K562 (cell line): ENCODE measurements at regions not wholly inside any gene's neighbourhood (a gene's known extent, or its start where the extent isn't known, plus 50 kb on each side); places are given as distances from the start of the nearest gene placed in this dataset.

Experiments used
- CBX5 ChIP-seq: IDR thresholded peaks from 2 replicates; pipeline ENCODE4 v1.6.1; 2014; ENCODE audit warnings: low read depth, borderline replicate concordance
- CTCF ChIP-seq, 3 experiments: IDR thresholded peaks in 2 of 3; conservative IDR thresholded peaks in 1 of 3; 2 replicates each; pipeline ENCODE4 v1.5.1; 2011 to 2012; ENCODE audit warnings: low read length in 3 of 3, mild to moderate bottlenecking in 3 of 3, control low read depth in 2 of 3, improper control_type of control experiment in 1 of 3, inconsistent platforms in 1 of 3, low read depth in 1 of 3, mixed read lengths in 1 of 3, moderate library complexity in 1 of 3; ENCODE audit not compliant: insufficient read depth in 2 of 3
- DPF2 ChIP-seq: fragments of 450-650 bp; IDR thresholded peaks from 2 replicates; pipeline ENCODE4 v1.6.1; 2016
- FOSL1 ChIP-seq: fragments of 200-800 bp; sonication (Bioruptor generic); conservative IDR thresholded peaks from 2 replicates; pipeline ENCODE4 v1.6.1; 2016; ENCODE audit warnings: missing genetic modification characterization, missing compliant biosample characterization
- FOXJ3 ChIP-seq: sonication (generic); formaldehyde crosslinking; IDR thresholded peaks from 2 replicates; pipeline ENCODE4 v1.4.0; 2020; ENCODE audit warnings: mild to moderate bottlenecking, missing genetic modification reagents
- FOXK2 ChIP-seq, 2 experiments: fragments of 450-650 bp; IDR thresholded peaks in 1 of 2; conservative IDR thresholded peaks in 1 of 2; 2 replicates each; pipeline ENCODE4 v1.6.1; 2016; ENCODE audit warnings: low read depth in 2 of 2, mild to moderate bottlenecking in 1 of 2
- ZNF263 ChIP-seq: sonication (generic); formaldehyde crosslinking; IDR thresholded peaks from 2 replicates; pipeline ENCODE4 v1.8.0; 2022; ENCODE audit warnings: mild to moderate bottlenecking, missing genetic modification reagents, borderline replicate concordance
- TF ChIP-seq, protein P1 (sequence below): fragments of 250-450 bp; sonication (Bioruptor Pico); IDR thresholded peaks from 2 replicates; pipeline ENCODE4 v1.5.0; 2021
- TF ChIP-seq, protein P2 (sequence below), 2 experiments: fragments of 450-650 bp; IDR thresholded peaks; 2 replicates each; pipeline ENCODE4 v1.6.1; 2018; ENCODE audit warnings: mild to moderate bottlenecking in 2 of 2, low read depth in 1 of 2; ENCODE audit not compliant: partially characterized antibody in 2 of 2
- TF ChIP-seq, protein P3 (sequence below): sonication (generic); formaldehyde crosslinking; IDR thresholded peaks from 2 replicates; pipeline ENCODE4 v1.8.0; 2022; ENCODE audit warnings: missing genetic modification reagents, mild to moderate bottlenecking, moderate library complexity, borderline replicate concordance

DNA sequence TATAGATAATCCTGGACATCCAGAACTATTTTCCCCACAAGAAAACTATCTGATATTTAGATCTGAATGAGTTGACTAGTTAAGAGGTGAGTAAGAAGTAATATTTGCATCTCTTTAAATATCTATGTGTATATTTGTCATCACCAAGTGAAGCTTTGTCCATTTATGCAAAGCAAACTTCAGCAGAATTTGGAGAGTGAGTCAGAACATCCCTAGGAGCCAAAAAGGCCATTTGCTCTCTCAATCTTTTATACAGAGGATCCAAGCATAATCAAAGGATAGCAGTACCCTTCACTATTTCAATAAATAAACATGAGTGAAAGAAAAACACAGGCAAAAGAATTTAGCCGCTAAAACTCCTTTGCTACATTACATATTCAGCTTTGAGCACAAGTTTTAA is 454.4 kb downstream of the NR2F1-AS1 start:
- no peak for TF ChIP-seq CBX5
- TF ChIP-seq, protein P1, sequence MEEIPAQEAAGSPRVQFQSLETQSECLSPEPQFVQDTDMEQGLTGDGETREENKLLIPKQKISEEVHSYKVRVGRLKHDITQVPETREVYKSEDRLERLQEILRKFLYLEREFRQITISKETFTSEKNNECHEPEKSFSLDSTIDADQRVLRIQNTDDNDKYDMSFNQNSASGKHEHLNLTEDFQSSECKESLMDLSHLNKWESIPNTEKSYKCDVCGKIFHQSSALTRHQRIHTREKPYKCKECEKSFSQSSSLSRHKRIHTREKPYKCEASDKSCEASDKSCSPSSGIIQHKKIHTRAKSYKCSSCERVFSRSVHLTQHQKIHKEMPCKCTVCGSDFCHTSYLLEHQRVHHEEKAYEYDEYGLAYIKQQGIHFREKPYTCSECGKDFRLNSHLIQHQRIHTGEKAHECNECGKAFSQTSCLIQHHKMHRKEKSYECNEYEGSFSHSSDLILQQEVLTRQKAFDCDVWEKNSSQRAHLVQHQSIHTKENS (CRISPR knock-in tag) = no peak
- TF ChIP-seq FOSL1 = no peak
- TF ChIP-seq, protein P2, sequence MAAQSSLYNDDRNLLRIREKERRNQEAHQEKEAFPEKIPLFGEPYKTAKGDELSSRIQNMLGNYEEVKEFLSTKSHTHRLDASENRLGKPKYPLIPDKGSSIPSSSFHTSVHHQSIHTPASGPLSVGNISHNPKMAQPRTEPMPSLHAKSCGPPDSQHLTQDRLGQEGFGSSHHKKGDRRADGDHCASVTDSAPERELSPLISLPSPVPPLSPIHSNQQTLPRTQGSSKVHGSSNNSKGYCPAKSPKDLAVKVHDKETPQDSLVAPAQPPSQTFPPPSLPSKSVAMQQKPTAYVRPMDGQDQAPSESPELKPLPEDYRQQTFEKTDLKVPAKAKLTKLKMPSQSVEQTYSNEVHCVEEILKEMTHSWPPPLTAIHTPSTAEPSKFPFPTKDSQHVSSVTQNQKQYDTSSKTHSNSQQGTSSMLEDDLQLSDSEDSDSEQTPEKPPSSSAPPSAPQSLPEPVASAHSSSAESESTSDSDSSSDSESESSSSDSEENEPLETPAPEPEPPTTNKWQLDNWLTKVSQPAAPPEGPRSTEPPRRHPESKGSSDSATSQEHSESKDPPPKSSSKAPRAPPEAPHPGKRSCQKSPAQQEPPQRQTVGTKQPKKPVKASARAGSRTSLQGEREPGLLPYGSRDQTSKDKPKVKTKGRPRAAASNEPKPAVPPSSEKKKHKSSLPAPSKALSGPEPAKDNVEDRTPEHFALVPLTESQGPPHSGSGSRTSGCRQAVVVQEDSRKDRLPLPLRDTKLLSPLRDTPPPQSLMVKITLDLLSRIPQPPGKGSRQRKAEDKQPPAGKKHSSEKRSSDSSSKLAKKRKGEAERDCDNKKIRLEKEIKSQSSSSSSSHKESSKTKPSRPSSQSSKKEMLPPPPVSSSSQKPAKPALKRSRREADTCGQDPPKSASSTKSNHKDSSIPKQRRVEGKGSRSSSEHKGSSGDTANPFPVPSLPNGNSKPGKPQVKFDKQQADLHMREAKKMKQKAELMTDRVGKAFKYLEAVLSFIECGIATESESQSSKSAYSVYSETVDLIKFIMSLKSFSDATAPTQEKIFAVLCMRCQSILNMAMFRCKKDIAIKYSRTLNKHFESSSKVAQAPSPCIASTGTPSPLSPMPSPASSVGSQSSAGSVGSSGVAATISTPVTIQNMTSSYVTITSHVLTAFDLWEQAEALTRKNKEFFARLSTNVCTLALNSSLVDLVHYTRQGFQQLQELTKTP (IDR thresholded peaks at IDR 0.05; ENCODE audit: low read depth in 1 of 2, partially characterized antibody in 2 of 2) = no peak
- TF ChIP-seq, protein P3, sequence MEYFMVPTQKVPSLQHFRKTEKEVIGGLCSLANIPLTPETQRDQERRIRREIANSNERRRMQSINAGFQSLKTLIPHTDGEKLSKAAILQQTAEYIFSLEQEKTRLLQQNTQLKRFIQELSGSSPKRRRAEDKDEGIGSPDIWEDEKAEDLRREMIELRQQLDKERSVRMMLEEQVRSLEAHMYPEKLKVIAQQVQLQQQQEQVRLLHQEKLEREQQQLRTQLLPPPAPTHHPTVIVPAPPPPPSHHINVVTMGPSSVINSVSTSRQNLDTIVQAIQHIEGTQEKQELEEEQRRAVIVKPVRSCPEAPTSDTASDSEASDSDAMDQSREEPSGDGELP = no peak
- no peak for TF ChIP-seq DPF2
- TF ChIP-seq FOXK2 (conservative IDR thresholded peaks at IDR 0.05 in 1 of 2, IDR thresholded peaks at IDR 0.05 in 1 of 2; ENCODE audit: low read depth in 2 of 2) = no peak
- no peak for TF ChIP-seq FOXJ3 (CRISPR knock-in tag)
- no peak for TF ChIP-seq ZNF263 (CRISPR knock-in tag)
- no peak for TF ChIP-seq CTCF (IDR thresholded peaks at IDR 0.05 in 2 of 3, conservative IDR thresholded peaks at IDR 0.05 in 1 of 3; ENCODE audit: insufficient read depth in 2 of 3, low read depth in 1 of 3, low read length in 3 of 3)
